ENCODE measurements at regions not wholly inside any gene's neighbourhood (a gene's known extent, or its start where the extent isn't known, plus 50 kb on each side); places are given as distances from the start of the nearest gene placed in this dataset.

DNA sequence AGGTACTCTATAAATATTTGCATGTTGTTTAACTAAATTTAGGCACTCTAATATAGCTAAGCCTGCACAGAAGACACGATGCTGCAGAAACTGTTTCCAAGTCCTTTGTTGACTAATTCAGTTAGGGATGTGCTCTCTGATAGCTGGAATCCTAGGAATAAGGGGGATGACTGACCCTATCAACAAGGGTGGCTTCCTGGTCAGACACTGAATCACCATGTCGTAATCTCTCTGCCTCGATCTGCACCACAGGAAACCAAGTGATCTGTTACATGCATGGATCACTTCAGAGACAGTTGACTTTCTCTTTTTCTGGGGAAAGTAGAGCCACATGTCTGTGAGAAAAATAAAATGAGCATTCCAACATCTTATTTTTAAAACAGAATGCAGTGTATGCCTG lies 169.1 kb downstream of the GUCY2F start:
- DNase-seq (ENCODE audit: low spot score) = no peak

DNA sequence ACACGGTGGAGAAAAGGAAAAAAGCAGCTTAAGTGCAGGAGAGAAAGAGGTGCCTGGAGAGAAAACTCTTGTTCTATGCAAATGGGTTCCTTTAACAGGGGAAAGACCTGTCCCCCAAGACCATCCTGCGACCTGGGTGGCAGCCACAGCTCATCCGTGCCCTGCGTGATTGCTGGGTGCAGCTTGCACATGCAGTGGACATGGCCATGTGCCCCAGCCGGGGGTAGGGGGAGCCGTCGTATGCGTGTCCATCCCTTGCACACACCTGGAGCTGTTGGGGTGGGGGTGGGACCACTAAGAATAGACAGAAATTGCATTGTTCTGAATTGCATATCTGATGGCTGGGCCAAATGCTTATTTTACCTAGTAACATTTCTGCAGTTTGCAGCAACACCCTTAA lies 171.9 kb downstream of the GUCY2F start:
- DNase-seq (ENCODE audit: low spot score) = no peak

DNA sequence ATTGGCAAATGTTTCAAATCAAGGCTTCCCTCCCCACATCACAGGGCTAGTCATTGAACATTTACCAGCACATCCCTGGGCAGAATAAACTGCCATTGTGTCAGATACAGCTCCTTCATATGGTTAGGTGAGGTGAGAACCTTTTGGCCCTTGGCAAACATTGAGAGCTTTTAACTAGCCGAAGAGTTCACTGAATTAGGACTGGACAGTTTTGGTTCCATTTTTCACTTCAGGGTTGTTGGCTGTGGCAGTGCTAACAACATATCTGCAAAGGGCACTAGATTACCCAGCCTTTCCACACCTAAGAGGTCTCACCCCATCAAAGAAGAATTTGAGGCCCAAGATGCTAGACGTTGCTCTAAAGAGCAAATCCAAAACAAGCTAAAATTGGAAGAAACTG lies 180.7 kb downstream of the GUCY2F start:
- DNase-seq (ENCODE audit: low spot score) = no peak

DNA sequence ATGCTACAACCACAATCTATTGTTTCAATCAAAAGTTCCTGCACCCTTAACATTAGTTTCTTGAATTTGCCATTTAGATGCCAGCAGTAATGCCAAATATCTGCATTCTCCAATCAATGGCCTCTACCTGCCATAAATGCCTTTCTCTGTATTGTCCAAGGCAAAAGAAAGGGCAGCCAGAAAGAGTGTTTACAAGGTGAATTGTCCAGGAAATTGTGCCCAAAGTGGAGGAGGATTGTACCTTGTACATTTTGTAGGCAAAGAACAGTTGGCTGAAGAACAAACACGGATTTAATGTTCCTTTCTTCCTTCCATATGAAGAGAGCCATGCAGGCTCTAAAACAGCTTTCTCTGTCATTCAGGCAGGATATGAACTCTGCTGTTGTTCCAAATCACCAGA lies 181.5 kb downstream of the GUCY2F start:
- no peak for DNase-seq (ENCODE audit: low spot score)

DNA sequence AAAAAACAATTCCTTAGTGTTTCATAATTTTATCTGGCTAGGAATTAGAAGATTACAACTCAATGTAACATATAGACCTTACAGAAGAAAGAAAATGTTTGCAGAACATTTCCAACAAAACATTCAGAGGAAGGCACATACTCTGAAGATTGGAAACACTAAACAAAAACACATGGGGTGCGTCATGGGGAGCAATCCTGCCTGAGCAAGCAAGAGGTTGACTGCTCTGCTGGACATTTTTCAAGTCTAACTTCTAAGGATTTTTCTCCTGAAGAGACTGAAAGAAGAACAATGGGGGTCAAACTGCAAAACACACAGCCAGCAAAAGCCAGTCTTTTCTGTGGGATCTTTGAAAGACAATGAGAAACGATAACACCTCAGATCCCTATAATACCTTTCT lies 182.8 kb downstream of the GUCY2F start:
- no peak for DNase-seq (ENCODE audit: low spot score)

- DNase-seq (ENCODE audit: low spot score) = no peak
These were observed 187.6 kb downstream of the GUCY2F start for GRCh38 chrX:109294097-109294814.

GRCh38 chrX:109283870-109284269 lies 198.0 kb downstream of the GUCY2F start:
- DNase-seq (ENCODE audit: low spot score) = no peak

DNA sequence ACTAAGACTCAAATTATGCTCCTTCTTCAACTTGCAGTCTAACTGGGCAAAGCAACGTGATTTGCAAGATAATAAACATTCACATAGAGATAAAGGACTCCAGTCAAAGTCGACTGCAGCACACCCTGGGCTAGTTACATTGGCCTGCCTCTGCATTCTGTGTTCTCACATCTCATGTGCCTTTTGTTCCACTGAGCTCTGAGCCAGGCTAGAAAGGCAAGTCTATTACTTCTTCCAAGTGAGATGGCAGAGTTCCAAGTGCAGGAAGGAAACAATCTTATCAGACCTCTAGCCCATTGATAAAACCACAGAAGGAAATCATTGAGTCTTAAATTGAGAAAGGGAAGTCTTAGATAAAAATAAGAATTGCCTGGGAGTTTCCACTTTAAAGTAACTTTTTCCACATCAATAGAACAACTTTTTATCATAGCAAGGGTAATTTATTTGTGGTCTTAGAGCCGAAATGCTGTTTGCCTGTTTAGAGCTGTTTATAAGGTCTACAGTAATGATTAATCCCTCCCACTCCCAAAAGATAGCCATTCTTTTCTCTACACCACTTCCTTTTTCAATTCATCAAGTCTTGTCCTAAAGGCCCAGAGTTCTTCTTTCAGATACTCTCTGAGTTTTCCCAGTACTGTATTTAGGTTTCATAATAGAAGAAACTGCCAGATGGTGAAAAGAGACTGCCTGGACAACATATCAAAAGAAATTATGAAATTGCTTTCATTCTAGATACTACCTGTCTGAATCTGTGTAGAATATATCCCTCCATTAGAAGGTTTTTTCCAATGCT lies 200.2 kb downstream of the GUCY2F start:
- DNase-seq (ENCODE audit: low spot score) = no peak

- no peak for DNase-seq (ENCODE audit: low spot score)
These were observed 207.1 kb downstream of the GUCY2F start for GRCh38 chrX:109274806-109275205.

- DNase-seq (ENCODE audit: low spot score) = peak; percentile 6
These were observed 211.1 kb downstream of the GUCY2F start for GRCh38 chrX:109270580-109271484.

GRCh38 chrX:109268340-109268739 lies 213.5 kb downstream of the GUCY2F start:
- DNase-seq (ENCODE audit: low spot score) = no peak

- no peak for DNase-seq (ENCODE audit: low spot score)
These were observed 215.9 kb downstream of the GUCY2F start for GRCh38 chrX:109266034-109266433.

- DNase-seq (ENCODE audit: low spot score) = no peak
These were observed 217.0 kb downstream of the GUCY2F start for GRCh38 chrX:109264878-109265277.

- no peak for DNase-seq (ENCODE audit: low spot score)
These were observed 220.6 kb downstream of the GUCY2F start for GRCh38 chrX:109261279-109261678.

DNA sequence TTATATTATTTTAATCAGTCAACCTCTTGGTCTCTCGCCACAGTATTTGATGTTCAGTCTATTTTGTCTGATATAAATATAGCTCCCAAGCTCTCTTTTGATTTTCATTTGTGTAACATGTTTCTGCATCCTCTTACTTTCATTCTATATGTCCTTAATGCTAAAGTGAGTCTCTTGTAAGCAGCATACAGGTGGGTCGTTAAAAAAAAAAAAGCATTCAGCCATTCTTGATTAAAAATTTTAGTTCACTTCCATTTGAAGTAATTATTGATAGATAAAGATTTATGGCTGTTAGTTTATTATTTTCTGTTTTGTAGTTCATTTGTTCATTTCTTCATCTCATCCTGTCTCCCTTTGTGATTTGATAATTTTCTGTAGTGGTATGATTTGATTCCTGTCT lies 229.1 kb downstream of the GUCY2F start:
- DNase-seq (ENCODE audit: low spot score) = no peak

- DNase-seq (ENCODE audit: low spot score) = no peak
These were observed 263.1 kb downstream of the GUCY2F start for GRCh38 chrX:109218761-109219160.

GRCh38 chrX:109199726-109200125 lies 282.2 kb downstream of the GUCY2F start:
- DNase-seq (ENCODE audit: low spot score) = no peak

- no peak for DNase-seq (ENCODE audit: low spot score)
These were observed 291.3 kb downstream of the GUCY2F start for GRCh38 chrX:109190542-109190941.

DNA sequence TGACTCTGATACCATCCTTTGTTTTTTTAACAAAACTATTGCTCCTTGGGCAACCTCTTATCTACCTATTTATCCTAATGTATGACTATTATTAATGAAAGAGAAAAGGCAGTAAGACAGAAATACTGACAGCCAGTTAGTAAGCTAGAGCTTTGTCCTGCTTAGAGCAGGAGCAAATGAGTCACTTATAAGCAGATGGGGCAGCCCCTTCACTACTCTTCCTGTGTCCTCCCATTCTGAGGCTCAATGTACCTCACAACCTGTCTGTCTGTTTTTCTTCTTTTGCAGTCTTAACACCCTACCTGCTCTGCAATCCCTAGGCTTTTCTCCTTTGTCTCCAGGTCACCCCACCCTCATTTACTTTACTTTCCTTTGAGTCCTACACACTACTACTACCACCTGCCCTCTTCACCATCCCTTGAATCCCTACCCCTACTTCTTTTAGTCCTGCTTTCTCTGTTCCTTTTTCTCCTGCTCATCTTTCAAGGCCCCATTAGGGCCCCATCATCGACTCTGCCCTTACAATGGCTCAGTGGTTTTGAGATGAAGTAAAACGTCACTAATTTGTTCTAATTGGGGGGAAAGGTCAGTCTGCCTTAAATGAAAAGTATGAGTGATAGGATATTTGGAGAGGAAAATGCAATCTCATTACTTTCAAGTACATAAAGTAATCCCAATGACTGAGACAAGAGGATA lies 294.3 kb downstream of the GUCY2F start:
- DNase-seq (ENCODE audit: low spot score) = no peak

DNA sequence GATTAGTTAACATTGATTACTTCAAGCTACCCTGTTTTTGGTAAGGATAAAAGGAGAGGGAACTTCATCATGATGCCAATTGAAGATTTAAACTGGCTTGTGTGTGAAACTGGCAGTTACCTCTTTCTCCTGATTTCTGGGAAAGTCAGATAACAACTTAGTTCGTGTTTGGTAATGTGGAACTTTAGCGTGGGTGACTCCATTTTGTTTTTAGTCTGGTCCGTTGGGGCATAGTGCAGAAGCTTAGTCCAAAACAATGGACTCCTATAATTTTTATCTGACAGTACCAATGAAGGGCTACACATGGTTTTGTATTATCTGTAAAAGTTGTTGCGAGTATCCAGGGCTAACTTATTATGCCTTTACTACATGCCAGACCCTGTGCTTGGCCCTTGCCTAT lies 294.9 kb downstream of the GUCY2F start:
- no peak for DNase-seq (ENCODE audit: low spot score)

DNA sequence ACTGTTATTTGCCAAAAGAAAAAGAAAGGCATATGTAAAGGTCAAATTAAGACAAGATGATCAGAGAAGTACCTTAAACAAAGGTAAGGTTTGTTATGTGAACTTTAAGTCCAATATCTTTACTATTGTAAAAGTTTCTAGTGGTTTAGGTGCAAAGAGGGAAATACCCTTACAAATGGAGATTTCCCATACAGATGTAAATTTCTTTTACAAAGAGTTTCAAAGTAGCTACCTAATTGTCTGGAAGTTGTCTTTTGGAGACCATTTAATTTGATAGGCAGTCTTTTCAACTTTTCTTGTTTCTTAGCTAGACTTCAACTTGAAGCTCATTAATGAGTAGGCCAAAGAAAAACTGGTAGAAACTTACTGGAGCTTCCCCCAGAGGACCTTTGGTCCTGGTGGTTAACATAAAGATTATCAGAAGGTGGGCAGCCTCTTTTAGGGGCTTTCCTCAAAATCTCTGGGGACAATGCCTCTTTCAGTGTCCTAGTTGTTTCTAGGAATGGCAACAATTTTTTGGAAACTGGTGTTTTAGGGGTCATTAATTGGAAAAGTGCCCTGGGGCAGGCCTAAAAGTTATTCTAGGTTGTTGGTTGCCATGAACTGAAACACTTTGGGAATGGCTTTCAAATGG lies 297.3 kb downstream of the GUCY2F start:
- no peak for DNase-seq (ENCODE audit: low spot score)
